T-helper 22 cell (primary cell): ENCODE measurements at regions not wholly inside any gene's neighbourhood (a gene's known extent, or its start where the extent isn't known, plus 50 kb on each side); places are given as distances from the start of the nearest gene placed in this dataset.

Experiments
- DNase-seq: peaks from one replicate; pipeline ENCODE4 v3.0.0-alpha.2; 2020; ENCODE audit warnings: low read depth

GRCh38 chr2:215499331-215499730 lies 63.5 kb upstream of the FN1 start:
- no peak for DNase-seq

GRCh38 chr2:215498431-215498830 lies 62.6 kb upstream of the FN1 start:
- DNase-seq: no peak

GRCh38 chr2:215493376-215493775 lies 57.5 kb upstream of the FN1 start:
- DNase-seq: no peak

GRCh38 chr2:215489288-215489848 lies 53.5 kb upstream of the FN1 start:
- DNase-seq: no peak

GRCh38 chr2:215487002-215487372 lies 51.1 kb upstream of the FN1 start:
- DNase-seq: no peak

- no peak for DNase-seq
These were observed 50.6 kb upstream of the FN1 start for GRCh38 chr2:215486291-215487001.
